PC-9 (cell line): ENCODE measurements at regions not wholly inside any gene's neighbourhood (a gene's known extent, or its start where the extent isn't known, plus 50 kb on each side); places are given as distances from the start of the nearest gene placed in this dataset.

Experiments
- BruUV-seq: library from RNA; stranded (reverse); fragments of 400-500 nt; replicated peaks from 2 replicates; lab custom pipeline; 2021; lab: Mats Ljungman, UMichigan
- CTCF ChIA-PET: fragments of 300-600 bp; sonication (Branson Sonifier 250); formaldehyde crosslinking; loops from one replicate; lab custom pipeline; 2022; ENCODE audit warnings: antibody characterized with exemption; lab: Charles Lee
- POLR2A ChIA-PET: fragments of 300-600 bp; sonication (Branson Sonifier 250); formaldehyde crosslinking; loops from one replicate; lab custom pipeline; 2022; ENCODE audit warnings: antibody characterized with exemption; ENCODE audit not compliant: unreplicated experiment; lab: Charles Lee
- DNase-seq, 2 experiments: peaks; one replicate each; pipeline versions ENCODE4 v3.0.0 to v3.0.0-alpha.2; 2015 to 2022; ENCODE audit warnings: mixed read lengths in 1 of 2
- H2AFZ ChIP-seq: fragments of 200-600 bp; sonication (generic); 2 replicates; pipeline ENCODE4 v1.8.1; 2017; ENCODE audit warnings: antibody characterized with exemption
- H3F3A ChIP-seq: fragments of 200-600 bp; sonication (generic); 2 replicates; pipeline ENCODE4 v1.8.1; 2017; ENCODE audit warnings: antibody characterized with exemption, mild to moderate bottlenecking, low read depth; ENCODE audit not compliant: insufficient read depth
- H3K27ac ChIP-seq: fragments of 200-600 bp; sonication (generic); 2 replicates; pipeline ENCODE4 v1.6.1; 2016; ENCODE audit warnings: mixed run types
- H3K27me3 ChIP-seq: fragments of 200-600 bp; sonication (generic); 2 replicates; pipeline ENCODE4 v1.6.1; 2016; ENCODE audit warnings: low read depth, mixed run types; ENCODE audit not compliant: insufficient read depth
- H3K36me3 ChIP-seq: fragments of 200-600 bp; sonication (generic); 2 replicates; pipeline ENCODE4 v1.6.1; 2016; ENCODE audit warnings: low read depth, mixed run types
- H3K4me1 ChIP-seq: fragments of 200-600 bp; sonication (generic); replicated peaks from 2 replicates; pipeline ENCODE4 v1.6.1; 2016; ENCODE audit warnings: mixed run types; ENCODE audit not compliant: insufficient read depth
- H3K4me2 ChIP-seq: fragments of 200-600 bp; sonication (generic); 2 replicates; pipeline ENCODE4 v1.6.1; 2017; ENCODE audit warnings: mixed run types
- H3K4me3 ChIP-seq: fragments of 200-600 bp; sonication (generic); 2 replicates; pipeline ENCODE4 v1.6.1; 2016; ENCODE audit warnings: mixed run types
- H3K79me2 ChIP-seq: fragments of 200-600 bp; sonication (generic); 2 replicates; pipeline ENCODE4 v1.6.1; 2017; ENCODE audit warnings: low read depth, mixed run types
- H3K9me2 ChIP-seq: fragments of 200-600 bp; sonication (generic); 2 replicates; pipeline ENCODE4 v1.8.1; 2017; ENCODE audit warnings: mild to moderate bottlenecking; ENCODE audit not compliant: insufficient read depth
- H3K9me3 ChIP-seq: fragments of 200-600 bp; sonication (generic); 2 replicates; pipeline ENCODE4 v1.8.1; 2016; ENCODE audit warnings: low read depth; ENCODE audit not compliant: insufficient read depth
- H4K20me1 ChIP-seq: fragments of 200-600 bp; sonication (generic); 2 replicates; pipeline ENCODE4 v1.8.1; 2017; ENCODE audit not compliant: insufficient read depth
- CTCF ChIP-seq: fragments of 200-600 bp; sonication (generic); conservative IDR thresholded peaks from 2 replicates; pipeline ENCODE4 v1.6.1; 2017; ENCODE audit warnings: mixed run types, antibody characterized with exemption, mild to moderate bottlenecking, moderate library complexity
- EZH2 ChIP-seq: fragments of 200-600 bp; sonication (generic); IDR thresholded peaks from 2 replicates; pipeline ENCODE4 v1.8.0; 2017; ENCODE audit warnings: antibody characterized with exemption, low read depth
- intact Hi-C: fragments of 100-400 bp; cut with micrococcal nuclease; formaldehyde crosslinking; loops from one replicate; pipeline ENCODE4 v1.10.0; 2022; ENCODE audit not compliant: unreplicated experiment

GRCh38 chr3:174783502-174783901, 75.6 kb upstream of the NAALADL2 start:
- Histone ChIP-seq H3K36me3 (no peaks in the 10 kb centered on the region), H3K27me3 (no peaks in the 10 kb centered on the region; the same call in 1 of the 2 replicates), H3F3A (no peaks in the 10 kb centered on the region), H3K4me2 (no peak overlapping the region), H3K9me2 (no peaks in the 10 kb centered on the region), H2AFZ (no peak overlapping the region), H3K27ac (no peak overlapping the region), H3K4me3 (no peak overlapping the region), H3K79me2 (no peaks in the 10 kb centered on the region), H3K4me1 (no peaks in the 10 kb centered on the region), H3K9me3 (no peaks in the 10 kb centered on the region), H4K20me1 (no peaks in the 10 kb centered on the region)
- ChIA-PET CTCF (no interaction called here), POLR2A (no interaction called here)
- DNase-seq = no peak
- intact Hi-C loops = no loop called here
- BruUV-seq = no TSS peak
- TF ChIP-seq EZH2 (no peak), CTCF (no peak)

DNA sequence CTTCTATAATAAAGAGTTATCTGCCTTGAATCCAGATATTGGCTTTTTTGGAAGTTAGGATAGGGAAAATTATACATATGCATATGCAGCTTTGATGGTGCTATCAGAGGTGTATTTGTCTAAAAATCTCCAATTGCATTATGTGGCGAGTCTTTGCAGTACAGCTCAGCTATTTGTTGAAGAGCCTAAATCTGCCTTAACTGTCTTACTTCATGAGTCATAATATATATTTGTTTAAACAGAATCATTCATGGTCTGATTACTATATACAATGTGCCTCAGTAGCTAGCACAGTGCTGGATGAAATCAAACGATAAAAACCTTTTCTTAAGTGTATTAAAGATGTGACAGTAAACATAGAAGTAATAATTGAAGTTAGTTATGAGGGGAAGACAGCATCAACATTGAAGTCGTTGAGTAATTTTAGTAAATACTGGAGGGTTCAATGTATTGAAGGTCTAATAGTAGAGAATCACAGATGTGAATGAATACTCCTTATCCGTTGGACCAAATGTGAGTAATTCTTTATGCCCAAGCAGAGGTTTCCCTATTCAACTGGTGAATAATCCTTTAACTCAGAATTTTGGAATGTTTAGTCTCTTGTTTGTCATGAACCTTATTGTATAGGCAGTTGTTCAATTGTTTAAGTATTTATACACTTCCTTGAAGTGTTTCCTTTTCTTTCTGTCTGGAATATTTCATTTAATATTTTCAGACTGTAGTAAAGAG, 74.8 kb upstream of the NAALADL2 start:
- no peaks in the 10 kb centered on the region for H3K4me1 ChIP-seq
- H2AFZ ChIP-seq = no peak overlapping the region
- no peaks in the 10 kb centered on the region for H3K36me3 ChIP-seq
- no peak overlapping the region for H3K27ac ChIP-seq
- H3K9me3 ChIP-seq = no peaks in the 10 kb centered on the region
- H3K79me2 ChIP-seq = no peaks in the 10 kb centered on the region
- no peaks in the 10 kb centered on the region; the same call in 1 of the 2 replicates for H3K27me3 ChIP-seq
- H3K4me2 ChIP-seq = no peak overlapping the region
- CTCF ChIA-PET = no interaction called here
- intact Hi-C loops = no loop called here
- no peak for DNase-seq
- no peaks in the 10 kb centered on the region for H3K9me2 ChIP-seq
- TF ChIP-seq CTCF = no peak
- no peak for TF ChIP-seq EZH2
- no TSS peak for BruUV-seq
- no peaks in the 10 kb centered on the region for H3F3A ChIP-seq
- H4K20me1 ChIP-seq = no peaks in the 10 kb centered on the region
- POLR2A ChIA-PET = no interaction called here
- H3K4me3 ChIP-seq = no peak overlapping the region

DNA sequence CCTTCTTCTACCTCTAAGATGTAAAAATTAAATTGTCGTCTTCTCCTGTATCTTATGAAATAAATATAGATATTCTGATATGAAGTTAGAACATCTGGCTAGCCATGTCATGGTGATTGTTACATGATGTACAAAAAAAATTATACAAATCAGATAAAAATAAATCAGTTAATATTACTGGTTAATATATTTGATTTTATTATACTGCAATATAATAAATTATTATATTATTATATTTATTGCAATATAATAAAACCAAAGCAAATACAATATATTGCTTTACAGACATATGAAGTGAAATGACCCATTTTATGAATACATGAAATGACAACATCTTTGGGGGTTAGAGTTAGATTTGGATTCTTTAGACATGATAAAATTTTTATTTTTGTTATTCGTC, 72.3 kb upstream of the NAALADL2 start:
- Histone ChIP-seq H3K27ac (no peak overlapping the region), H3K36me3 (no peaks in the 10 kb centered on the region), H4K20me1 (no peaks in the 10 kb centered on the region), H3K27me3 (no peaks in the 10 kb centered on the region; the same call in 1 of the 2 replicates), H2AFZ (no peak overlapping the region), H3K4me3 (no peak overlapping the region), H3K9me2 (no peaks in the 10 kb centered on the region), H3F3A (no peaks in the 10 kb centered on the region), H3K4me2 (no peak overlapping the region), H3K79me2 (no peaks in the 10 kb centered on the region), H3K4me1 (no peaks in the 10 kb centered on the region), H3K9me3 (no peaks in the 10 kb centered on the region)
- ChIA-PET CTCF (no interaction called here), POLR2A (no interaction called here)
- DNase-seq = no peak
- intact Hi-C loops = no loop called here
- no TSS peak for BruUV-seq
- TF ChIP-seq EZH2 = no peak
- no peak for TF ChIP-seq CTCF
